NCI-H1105 (cell line): ENCODE measurements at regions not wholly inside any gene's neighbourhood (a gene's known extent, or its start where the extent isn't known, plus 50 kb on each side); places are given as distances from the start of the nearest gene placed in this dataset.
"Not testable (repeated sequence)": the region's sequence is repeated elsewhere in the genome, so short reads cannot be mapped to it uniquely, and the experiment has no call there.

ENCODE experiments used
- DNase-seq: peaks from one replicate; lab custom pipeline; 2025; lab: John Stamatoyannopoulos, UW

DNA sequence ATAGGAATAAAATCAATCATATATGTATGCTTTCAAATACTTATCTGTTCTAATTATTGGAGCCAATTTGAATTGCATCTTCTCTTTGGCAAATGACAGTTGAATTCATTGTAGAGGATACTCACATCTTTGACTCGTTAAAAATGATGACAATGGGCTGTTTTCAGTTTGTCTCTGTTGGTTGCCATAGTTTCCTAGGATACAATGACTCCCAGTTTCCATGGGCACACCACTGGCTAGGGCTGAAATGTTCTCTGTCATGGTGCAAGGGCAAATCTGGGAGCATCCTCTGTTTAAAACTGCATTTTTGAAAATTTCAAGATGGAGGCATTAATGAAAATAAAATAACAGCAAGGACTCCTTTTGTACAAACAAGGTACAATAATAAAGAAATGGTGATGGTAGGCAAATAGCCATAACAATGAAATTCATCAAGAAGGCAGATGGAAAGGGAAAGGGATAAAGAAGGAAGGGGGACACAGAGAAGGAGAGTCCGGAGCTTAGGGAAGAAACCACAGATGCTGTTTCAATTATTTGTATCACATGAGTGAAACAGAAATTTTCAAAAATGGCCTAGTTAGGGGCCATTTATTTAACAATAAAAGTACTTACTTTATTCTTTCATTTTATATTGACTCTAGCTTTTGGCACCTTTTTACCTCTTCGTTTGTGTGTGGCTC is 378.8 kb upstream of the SEMA6A start:
- DNase-seq = no peak

DNA sequence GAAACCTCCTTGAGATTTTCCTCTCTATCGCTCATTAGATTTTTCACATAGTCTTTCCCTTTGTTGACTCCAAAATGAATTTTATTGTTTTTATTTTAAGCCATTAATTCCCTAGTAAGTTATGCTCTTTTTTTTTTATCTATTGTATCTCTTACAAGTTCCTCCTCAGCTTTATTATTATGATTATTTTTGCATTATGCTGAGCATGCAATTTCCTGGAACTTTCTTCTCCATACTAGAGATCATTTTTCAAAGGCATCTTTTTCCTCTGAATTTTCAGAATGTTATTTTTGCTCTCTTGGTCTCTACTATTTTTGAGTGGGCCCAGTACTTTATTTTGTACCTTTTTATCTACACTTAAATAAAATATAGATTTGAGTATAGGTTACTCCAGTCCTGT is 376.6 kb upstream of the SEMA6A start:
- DNase-seq = no peak

DNA sequence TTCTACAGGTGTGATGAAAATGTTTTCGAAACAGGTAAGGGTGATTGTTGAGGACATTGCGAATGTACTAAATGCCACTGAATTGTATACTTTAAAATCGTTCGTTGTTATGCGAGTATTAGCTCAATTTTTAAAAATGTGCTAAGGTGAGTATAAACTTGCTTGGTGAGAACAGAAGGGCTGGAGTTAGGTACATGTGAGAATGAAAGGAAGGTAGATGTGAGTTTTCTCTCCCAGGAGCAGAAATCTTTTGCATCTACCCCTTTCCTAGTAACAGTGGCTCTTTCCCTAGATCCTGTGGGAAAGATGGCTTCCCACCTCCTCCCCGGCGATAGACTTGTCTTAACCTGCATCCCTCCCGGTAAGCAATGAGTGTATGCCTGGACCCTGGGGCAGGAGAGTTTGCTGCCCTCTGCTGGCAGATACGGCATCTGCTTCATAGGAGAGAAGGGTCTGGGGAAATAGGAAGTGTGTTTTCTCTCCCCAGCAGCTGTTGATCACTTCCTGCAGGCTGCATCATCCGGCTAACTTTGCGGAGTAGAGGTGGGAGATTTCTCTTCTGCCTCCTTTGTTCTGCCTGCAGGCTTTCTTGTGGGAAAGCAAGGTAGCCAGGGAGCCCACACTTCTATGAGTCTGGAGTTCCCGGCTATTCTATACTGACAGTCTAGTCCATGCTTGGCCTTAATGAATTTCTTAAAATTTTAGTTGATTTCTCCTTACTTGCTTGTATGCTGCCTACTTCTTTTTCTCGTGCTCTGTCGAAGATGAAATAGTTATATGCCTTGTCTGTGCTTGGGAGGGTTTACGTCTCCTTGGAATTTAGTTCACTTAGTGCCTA is 373.3 kb upstream of the SEMA6A start:
- peak; percentile 28 for DNase-seq

DNA sequence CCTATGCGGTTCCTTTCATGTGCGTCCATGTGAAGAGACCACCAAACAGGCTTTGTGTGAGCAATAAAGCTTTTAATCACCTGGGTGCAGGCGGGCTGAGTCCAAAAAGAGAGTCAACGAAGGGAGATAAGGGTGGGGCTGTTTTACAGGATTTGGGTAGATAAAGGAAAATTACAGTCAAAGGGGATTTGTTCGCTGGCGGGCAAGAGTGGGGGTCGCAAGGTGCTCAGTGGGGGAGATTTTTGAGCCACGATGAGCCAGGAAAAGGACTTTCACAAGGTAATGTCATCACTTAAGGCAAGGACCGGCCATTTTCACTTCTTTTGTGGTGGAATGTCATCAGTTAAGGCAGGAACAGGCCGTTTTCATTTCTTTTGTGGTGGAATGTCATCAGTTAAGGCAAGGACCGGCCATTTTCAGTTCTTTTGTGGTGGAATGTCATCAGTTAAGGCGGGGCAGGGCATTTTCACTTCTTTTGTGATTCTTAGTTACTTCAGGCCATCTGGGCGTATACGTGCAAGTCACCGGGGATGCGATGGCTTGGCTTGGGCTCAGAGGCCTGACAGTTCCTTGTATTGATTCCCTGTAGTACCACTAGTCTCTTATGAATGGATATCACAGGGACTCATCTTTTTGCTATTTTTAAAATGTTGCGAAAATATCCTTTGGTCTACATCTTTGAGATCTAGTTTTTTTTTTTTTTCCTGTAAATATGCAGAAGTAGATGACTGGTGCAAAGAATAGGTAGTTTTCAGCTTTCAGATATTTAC is 371.2 kb upstream of the SEMA6A start:
- not testable (repeated sequence) for DNase-seq

DNA sequence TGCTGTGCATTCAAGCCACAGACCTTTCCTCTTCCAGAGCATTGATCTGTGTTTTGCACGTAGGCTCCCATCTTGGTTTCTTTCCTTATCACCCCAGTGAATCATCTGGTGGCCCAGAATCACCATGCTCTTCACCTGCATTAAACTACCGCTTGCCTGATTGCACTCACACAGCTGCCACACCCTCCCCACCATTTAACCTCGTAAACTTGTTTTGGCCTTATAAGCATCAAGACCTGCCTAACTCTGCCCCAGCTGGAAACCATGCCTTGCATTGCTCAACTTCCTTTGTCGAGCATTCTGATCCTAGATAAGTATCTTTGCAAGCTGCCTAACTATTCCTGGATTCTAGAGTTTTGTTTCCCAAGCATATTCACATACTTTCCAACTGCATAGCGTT is 369.6 kb upstream of the SEMA6A start:
- no peak for DNase-seq

DNA sequence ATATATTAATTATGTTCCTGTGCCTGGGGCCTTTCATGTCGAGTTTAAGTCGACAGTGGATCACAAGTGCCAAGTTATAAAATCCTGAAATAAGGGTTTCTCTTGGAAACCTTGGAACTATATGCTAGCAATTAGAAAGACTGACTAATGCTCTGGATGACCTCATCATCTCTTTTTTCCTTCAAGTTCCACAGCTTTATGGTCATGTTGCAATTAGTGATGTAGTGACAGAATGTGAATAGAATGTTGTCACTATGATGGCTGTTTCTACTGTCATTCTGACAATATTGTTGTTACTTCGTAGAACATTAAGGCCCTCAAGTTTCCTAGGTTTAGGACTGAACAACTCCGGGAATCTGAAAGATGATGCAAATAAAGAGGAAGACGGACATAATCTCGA is 368.0 kb upstream of the SEMA6A start:
- DNase-seq = no peak

DNA sequence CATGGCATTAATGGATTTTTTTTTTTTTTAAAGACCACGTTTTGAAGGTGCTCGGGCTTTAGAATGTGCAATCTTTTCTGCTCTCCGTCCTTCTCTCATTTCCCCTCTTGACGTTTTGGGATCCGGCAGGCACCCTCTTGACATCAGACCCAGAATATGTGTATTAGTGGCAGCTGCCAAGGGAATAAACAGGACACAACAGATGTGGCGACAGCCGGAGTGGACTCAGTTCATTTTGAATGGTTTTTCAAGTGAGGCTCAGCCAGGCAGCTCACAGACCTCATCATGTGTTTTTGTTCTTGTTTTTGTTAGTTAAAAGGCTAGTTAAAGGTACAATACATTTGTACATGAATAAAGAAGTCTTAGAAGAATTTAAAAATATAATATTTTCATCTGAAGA is 365.0 kb upstream of the SEMA6A start:
- DNase-seq = no peak

DNA sequence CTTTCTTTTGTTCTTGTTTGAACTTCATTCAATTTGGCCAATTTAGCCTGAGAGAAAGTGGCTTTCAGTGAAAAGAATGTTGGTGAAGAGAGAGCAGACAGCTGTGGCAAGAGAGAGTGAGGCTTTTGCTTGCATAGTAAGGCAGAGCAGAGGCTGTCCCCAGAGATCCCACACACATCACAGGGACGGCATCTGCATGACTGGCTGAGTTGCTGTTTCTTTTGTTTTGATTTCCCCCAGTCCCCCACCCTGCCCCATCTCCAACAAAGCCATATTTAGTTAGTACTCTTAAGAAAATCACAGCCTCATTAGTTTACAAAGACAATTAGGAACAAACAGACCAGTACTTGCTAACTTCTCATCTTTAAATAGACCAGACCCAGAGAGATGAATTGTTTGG is 363.9 kb upstream of the SEMA6A start:
- no peak for DNase-seq

DNA sequence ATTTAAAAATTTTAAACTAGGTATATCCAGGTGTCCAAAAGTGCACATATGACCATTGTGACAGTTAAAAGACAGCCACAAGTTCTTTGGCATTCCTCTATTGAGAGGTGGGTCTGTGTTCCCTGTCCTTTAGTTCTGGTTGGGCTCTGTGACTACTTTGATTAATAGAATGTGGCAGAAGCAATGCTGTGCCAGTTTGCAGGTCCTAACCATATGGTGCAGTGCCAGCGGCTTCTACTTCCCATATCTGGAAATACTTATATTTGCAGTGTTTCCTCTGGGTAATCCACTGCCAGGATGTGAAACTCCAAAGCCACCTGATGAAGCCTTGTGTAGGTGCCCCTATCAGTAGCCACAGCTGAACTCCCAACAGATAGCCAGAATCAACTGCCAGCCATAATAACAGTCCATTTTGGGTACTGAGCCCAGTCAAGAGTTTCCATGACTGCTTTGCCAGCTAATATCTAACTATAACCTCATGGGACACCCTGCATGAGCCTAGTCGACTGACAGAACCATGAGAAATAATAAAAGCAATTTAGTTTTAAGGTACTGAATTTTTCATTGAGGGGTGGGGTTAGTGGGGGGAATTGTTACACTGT is 361.0 kb upstream of the SEMA6A start:
- no peak for DNase-seq

DNA sequence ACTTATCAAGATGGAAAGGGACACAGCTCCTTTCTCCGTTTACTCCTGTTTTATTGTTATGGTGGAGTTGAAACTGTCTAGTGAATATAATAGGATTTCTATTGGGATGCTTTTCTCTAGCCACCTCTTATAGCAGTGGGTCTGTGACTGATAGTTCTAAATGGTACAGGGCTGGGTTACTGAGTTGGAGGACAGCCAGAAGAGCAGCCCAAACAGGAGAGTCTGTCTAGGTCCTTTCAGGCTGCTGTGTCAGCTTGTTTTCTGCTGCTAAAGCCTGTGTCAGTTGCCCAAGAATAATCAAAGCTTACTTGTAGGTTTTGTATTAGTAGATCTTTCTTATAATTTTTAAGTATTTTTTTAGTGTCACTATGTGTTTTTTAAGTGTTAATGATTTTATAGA is 356.0 kb upstream of the SEMA6A start:
- peak; percentile 7 for DNase-seq

DNA sequence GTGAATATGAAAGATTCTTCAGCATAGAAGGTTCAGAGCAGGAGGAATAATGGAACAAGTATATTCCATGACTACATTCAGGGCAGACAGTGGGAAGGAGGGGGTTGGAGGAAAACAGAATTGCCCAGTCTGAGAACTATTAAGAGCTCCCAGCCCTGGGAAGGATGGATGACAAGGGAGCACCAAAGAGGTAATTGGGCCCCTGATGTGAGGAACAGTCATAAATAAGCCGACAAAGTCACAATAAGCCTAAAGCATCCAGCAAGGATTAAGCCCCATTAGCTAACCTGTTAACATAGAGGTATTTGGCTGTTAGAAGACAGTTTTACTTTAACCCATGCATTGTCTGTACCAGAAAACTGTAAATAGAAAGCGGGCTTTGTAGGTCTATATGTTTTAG is 348.7 kb upstream of the SEMA6A start:
- no peak for DNase-seq

DNA sequence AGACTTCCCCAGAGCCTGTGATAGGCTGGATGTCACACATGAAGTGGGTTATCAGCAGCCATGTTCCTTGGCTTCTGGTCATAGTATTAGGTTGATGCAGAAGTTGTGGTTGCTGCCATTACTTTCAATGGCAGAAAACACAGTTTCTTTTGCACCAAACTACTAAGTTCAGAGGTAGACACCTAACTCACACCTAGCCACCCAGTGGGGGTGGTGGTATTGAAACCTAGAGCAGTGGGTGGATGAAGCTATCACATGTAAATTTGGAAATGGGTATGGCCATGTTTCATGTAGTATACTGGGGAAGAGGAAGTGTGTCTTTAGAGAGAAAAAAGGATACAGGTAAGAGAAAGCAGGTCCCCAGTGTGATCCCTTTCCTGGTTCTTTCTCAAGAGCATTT is 347.9 kb upstream of the SEMA6A start:
- DNase-seq = no peak

DNA sequence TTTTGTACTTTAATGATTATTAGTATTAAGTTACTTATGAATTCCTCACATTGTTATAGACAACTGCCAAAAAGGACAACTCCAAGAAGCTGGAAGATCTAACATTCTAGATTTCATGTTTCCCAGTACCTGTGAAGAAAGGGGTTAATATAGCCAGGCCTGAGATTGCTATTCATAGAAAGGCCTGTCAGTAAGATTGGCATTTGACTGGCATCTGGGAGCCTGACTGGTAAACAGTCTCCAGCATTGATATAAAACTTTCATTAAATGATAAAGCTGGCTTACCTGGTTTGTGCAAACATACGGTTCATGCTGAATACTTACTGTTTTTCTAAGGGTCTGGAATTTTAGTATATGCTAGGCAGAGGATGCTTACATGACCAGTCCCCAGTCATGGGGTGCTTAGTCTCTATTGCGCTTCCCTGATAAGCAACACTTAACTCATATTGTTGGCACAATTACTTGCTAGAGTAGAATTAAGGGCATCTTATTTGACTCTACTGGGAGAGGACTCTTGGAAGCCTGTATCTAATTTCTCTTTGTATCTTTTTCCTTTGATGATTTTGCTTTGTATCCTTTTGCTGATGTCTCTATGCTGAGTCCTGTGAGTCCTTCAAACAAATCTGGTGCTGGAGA is 340.4 kb upstream of the SEMA6A start:
- DNase-seq = no peak

DNA sequence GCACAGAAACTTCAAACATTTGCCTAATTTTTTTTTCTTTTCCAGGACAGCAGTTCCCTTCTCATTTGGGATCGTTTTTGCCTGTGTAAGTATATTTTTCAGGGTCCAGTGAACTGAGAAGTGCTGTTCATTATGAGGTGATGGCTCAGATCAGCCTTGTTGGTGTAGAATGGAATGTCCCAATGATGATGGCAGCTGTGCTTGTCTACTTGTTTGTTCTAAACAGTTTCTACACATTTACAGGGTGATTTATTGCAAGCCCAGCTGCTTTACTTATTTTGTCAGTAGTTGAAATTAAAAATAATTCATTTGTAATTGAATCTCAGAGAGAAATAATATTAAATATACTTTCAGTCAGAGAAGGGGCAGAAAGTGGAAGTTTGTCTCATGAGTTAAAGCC is 337.6 kb upstream of the SEMA6A start:
- DNase-seq = no peak

DNA sequence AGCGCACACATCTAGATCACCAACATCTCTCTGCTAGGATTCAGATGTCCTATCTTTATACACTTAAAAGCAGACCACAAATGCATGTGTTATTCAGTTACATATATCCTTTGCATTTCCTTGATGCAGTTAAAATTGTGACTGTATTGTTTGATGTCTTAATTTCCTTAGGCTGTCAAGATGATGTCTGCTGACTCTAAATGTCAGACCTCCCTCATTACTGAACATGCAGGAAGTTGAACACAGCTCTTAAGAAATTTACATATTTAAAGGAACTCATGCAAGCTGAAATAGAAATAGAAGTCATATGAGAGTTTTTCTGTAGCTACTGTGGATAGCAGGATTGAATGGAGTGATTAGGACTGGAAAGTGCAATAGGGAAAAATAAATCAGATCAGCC is 336.5 kb upstream of the SEMA6A start:
- DNase-seq = no peak

DNA sequence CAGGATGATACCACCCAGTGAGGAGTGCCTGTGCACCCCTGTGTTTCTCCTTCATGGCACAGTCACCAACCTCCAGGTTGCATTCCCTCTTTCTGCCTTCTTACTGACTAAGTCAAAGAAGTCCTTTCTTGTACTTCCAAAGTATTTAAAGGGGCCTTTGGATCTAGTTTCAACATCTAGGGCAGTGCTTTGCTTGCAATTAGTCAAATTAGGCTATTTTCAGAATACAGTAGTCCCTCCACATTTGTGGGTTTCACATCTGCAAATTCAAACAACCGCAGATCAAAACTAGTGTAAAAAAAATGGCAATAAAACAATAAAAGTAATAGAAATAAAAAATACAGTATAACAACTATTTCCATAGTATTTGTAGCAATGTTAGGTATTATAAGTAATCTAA is 333.9 kb upstream of the SEMA6A start:
- no peak for DNase-seq

DNA sequence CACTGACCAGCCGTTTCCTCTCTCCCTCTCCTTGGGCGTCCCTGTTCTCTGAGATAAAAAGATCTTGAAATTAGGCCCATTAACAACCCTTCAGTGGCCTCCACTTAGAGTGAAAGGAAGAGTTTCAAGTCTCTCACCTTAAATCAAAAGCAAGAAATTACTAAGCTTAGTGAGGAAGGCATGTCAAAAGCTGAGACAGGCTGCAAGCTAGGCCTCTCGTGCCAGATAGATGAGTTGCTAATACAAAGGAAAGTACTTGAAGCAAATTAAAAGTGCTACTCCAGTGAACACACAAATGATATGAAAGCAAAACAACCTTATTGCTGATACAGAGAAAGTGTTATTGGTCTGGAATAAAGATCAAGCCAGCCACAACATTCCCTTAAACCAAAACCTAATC is 331.3 kb upstream of the SEMA6A start:
- DNase-seq = no peak

DNA sequence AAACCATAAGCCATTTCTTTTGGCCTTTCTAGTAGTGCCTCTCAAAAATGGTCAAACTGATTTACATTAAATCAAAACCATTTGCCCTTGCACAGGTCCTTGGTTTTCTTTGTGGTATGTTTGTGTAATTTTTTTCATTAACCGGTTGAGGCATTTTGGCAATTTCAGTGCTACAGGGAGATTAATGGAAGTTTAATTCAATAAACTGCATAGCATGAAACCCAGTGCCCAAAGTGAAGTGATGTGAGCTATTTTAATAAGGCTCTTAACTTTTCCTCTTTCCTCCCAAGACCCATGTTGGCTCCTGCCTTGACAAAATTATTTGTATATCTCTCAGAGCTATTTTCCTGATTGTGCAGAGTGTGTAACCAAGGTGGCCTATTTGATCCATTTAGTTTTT is 326.2 kb upstream of the SEMA6A start:
- no peak for DNase-seq

DNA sequence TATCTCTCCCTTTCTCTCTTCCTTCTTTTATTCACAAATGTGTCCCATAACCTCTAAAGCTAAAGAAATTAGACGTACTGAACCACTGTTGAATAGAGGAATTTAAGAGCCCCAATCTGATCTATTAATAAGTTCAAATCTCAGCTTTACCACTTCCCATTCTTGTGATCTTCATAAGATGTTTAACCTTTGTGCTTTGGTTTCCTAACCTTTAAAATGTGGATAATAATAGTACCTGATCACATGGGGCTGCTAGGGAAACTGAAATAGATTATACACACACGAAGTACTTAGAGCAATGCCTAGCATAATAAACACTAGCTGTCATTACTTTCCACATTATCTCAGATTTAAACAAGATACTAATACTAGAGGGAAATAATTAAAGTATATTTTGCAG is 324.3 kb upstream of the SEMA6A start:
- no peak for DNase-seq

DNA sequence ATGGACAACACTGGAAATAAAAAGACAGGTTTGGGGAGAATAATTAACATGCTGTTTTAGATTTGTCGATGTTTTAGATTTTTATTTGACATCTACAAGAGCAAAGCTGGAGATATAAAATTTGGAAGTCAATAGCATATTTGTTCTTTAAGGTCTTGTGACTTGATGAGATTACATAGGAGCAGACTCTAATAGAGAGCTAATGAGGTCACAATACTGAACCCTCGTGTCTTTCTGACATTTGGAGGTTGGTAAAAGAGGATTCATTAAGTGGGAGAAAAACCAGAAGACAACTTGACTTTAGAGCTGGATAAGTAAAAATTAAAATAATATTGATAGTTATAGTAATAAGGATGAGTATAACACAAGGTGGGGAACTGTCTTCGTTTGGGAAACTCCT is 322.7 kb upstream of the SEMA6A start:
- no peak for DNase-seq

DNA sequence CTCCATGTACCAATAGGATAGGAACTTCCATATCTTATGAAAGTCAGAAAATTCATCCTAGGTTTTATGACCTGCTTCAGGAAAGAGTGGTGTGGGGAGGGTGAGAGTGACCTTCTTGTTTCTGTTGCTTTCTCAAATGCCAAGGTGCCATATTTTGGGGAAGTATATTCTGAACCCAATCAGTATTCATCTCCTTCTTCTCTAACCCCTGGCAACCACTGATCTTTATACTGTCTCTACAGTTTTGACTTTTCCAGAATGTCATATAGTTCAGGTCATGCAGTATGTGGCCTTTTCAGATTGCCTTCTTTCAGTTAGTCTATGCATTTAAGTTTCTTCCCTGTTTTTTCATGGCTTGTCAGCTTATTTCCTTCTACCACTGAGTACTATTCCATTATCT is 321.4 kb upstream of the SEMA6A start:
- DNase-seq = no peak

DNA sequence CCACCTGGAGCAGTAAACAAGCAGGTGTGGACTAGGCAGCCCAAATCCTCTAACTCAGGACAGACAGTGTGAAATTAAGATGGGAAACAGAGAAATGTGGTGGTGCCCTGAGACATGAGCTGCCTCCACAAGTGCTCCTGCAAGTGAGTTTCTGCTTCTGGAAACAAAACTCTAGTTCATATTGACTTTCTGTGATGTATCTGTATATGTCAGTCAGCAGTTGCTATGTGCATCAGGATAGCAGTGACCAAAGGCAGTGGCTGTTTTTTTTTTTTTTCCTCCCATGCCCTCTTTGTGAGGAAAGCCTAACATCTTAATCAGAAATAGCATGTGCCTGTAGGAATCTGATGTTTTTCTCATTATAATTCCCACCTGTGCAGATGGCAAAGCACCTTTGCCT is 318.4 kb upstream of the SEMA6A start:
- DNase-seq = no peak
